Smooth muscle cell (in vitro differentiated cells): ENCODE measurements at regions not wholly inside any gene's neighbourhood (a gene's known extent, or its start where the extent isn't known, plus 50 kb on each side); places are given as distances from the start of the nearest gene placed in this dataset.

Experiments
- DNase-seq: peaks from one replicate; lab custom pipeline; 2025; ENCODE audit not compliant: unreplicated experiment; lab: John Stamatoyannopoulos, UW
- H2AFZ ChIP-seq: fragments of 200-600 bp; sonication (generic); 2 replicates; pipeline ENCODE4 v1.6.0; 2016; ENCODE audit warnings: antibody characterized with exemption, low read depth, mild to moderate bottlenecking
- H3F3A ChIP-seq: fragments of 200-600 bp; sonication (generic); 2 replicates; pipeline ENCODE4 v1.6.0; 2017; ENCODE audit warnings: antibody characterized with exemption, low read depth
- H3K27ac ChIP-seq: fragments of 200-600 bp; sonication (generic); 2 replicates; pipeline ENCODE4 v1.5.1; 2016; ENCODE audit warnings: low read depth, mild to moderate bottlenecking
- H3K27me3 ChIP-seq: fragments of 200-600 bp; sonication (generic); 2 replicates; pipeline ENCODE4 v1.6.1; 2016; ENCODE audit warnings: low read depth, mild to moderate bottlenecking
- H3K36me3 ChIP-seq: fragments of 200-600 bp; sonication (generic); 2 replicates; pipeline ENCODE4 v1.5.1; 2016; ENCODE audit warnings: low read depth
- H3K4me1 ChIP-seq: fragments of 200-600 bp; sonication (generic); 2 replicates; pipeline ENCODE4 v1.5.1; 2016; ENCODE audit warnings: low read depth
- H3K4me2 ChIP-seq: fragments of 200-600 bp; sonication (generic); 2 replicates; pipeline ENCODE4 v1.6.0; 2016; ENCODE audit warnings: mild to moderate bottlenecking
- H3K4me3 ChIP-seq: fragments of 200-600 bp; sonication (generic); 2 replicates; pipeline ENCODE4 v1.5.1; 2016; ENCODE audit warnings: mild to moderate bottlenecking
- H3K79me2 ChIP-seq: fragments of 200-600 bp; sonication (generic); 2 replicates; pipeline ENCODE4 v1.6.0; 2016; ENCODE audit warnings: low read depth, mild to moderate bottlenecking
- H3K9ac ChIP-seq: fragments of 200-600 bp; sonication (generic); 2 replicates; pipeline ENCODE4 v1.6.0; 2016; ENCODE audit warnings: low read depth
- H3K9me3 ChIP-seq: fragments of 200-600 bp; sonication (generic); replicated peaks from 2 replicates; pipeline ENCODE4 v1.5.1; 2016; ENCODE audit warnings: low read depth
- H4K20me1 ChIP-seq: fragments of 200-600 bp; sonication (generic); 2 replicates; pipeline ENCODE4 v1.6.0; 2016; ENCODE audit warnings: low read depth
- CTCF ChIP-seq: fragments of 200-600 bp; sonication (generic); IDR thresholded peaks from 2 replicates; pipeline ENCODE4 v1.5.1; 2017; ENCODE audit warnings: borderline replicate concordance, mild to moderate bottlenecking, antibody characterized with exemption; ENCODE audit not compliant: insufficient read depth, poor library complexity, severe bottlenecking
- WGBS: methylation state at CpG from one replicate; pipeline ENCODE4 v1.1.7; 2016; ENCODE audit warnings: low lambda C conversion rate; 5-methylcytosine and 5-hydroxymethylcytosine counted together

GRCh38 chrX:80312448-80312847 lies 107.8 kb upstream of the TENT5D start:
- Histone ChIP-seq H3K9me3 (no peaks in the 10 kb centered on the region), H3K4me2 (no peak overlapping the region), H3K27me3 (no peaks in the 10 kb centered on the region), H3K9ac (no peak overlapping the region), H3K36me3 (no peaks in the 10 kb centered on the region), H3K4me3 (no peak overlapping the region), H3K27ac (no peak overlapping the region), H3K79me2 (no peaks in the 10 kb centered on the region), H4K20me1 (no peaks in the 10 kb centered on the region), H3F3A (no peaks in the 10 kb centered on the region), H3K4me1 (no peaks in the 10 kb centered on the region), H2AFZ (no peak overlapping the region)
- WGBS, result 48% methylated on average over 3 of the region's 3 CpGs
- no peak for TF ChIP-seq CTCF
- no peak for DNase-seq

- H3K79me2 ChIP-seq, result no peaks in the 10 kb centered on the region
- 65% methylated on average over 1 of the region's 1 CpG for WGBS
- no peak overlapping the region for H3K9ac ChIP-seq
- H3K4me2 ChIP-seq, result no peak overlapping the region
- no peaks in the 10 kb centered on the region for H4K20me1 ChIP-seq
- H3K9me3 ChIP-seq, result no peaks in the 10 kb centered on the region
- H3K27me3 ChIP-seq, result no peaks in the 10 kb centered on the region
- H2AFZ ChIP-seq, result no peak overlapping the region
- no peaks in the 10 kb centered on the region for H3K36me3 ChIP-seq
- no peak overlapping the region for H3K4me3 ChIP-seq
- H3K27ac ChIP-seq, result no peak overlapping the region
- no peak for DNase-seq
- no peaks in the 10 kb centered on the region for H3F3A ChIP-seq
- no peaks in the 10 kb centered on the region for H3K4me1 ChIP-seq
- TF ChIP-seq CTCF, result no peak
Measured at GRCh38 chrX:80316526-80316925, 103.7 kb upstream of the TENT5D start.

- WGBS, result 69% methylated on average over 2 of the region's 2 CpGs
- H3K9me3 ChIP-seq, result no peaks in the 10 kb centered on the region
- H3K9ac ChIP-seq, result no peak overlapping the region
- H3F3A ChIP-seq, result no peaks in the 10 kb centered on the region
- no peak for DNase-seq
- no peaks in the 10 kb centered on the region for H3K36me3 ChIP-seq
- no peak overlapping the region for H3K4me2 ChIP-seq
- H4K20me1 ChIP-seq, result no peaks in the 10 kb centered on the region
- no peak overlapping the region for H3K4me3 ChIP-seq
- H3K27ac ChIP-seq, result no peak overlapping the region
- H3K27me3 ChIP-seq, result no peaks in the 10 kb centered on the region
- no peak overlapping the region for H2AFZ ChIP-seq
- H3K79me2 ChIP-seq, result no peaks in the 10 kb centered on the region
- no peak for TF ChIP-seq CTCF
- no peaks in the 10 kb centered on the region for H3K4me1 ChIP-seq
Measured at GRCh38 chrX:80317646-80318045, 102.6 kb upstream of the TENT5D start.

- TF ChIP-seq CTCF, result no peak
- Histone ChIP-seq H4K20me1 (no peaks in the 10 kb centered on the region), H3K27ac (no peak overlapping the region), H3K4me1 (no peaks in the 10 kb centered on the region), H3K4me2 (no peak overlapping the region), H3K9ac (no peak overlapping the region), H3K79me2 (no peaks in the 10 kb centered on the region), H3K9me3 (no peaks in the 10 kb centered on the region), H3K36me3 (no peaks in the 10 kb centered on the region), H3K4me3 (no peak overlapping the region), H2AFZ (no peak overlapping the region), H3K27me3 (no peaks in the 10 kb centered on the region), H3F3A (no peaks in the 10 kb centered on the region)
- no peak for DNase-seq
- 87% methylated on average over 1 of the region's 1 CpG for WGBS
Measured at GRCh38 chrX:80331285-80331684, 89.0 kb upstream of the TENT5D start.
